Mesenchymal stem cell (in vitro differentiated cells and primary cell): ENCODE measurements at regions not wholly inside any gene's neighbourhood (a gene's known extent, or its start where the extent isn't known, plus 50 kb on each side); places are given as distances from the start of the nearest gene placed in this dataset.

Experiments
- DNase-seq: peaks from one replicate; pipeline ENCODE4 v3.0.0-alpha.2; 2013
- H2AFZ ChIP-seq: one replicate; pipeline ENCODE4 v1.6.1; 2013; ENCODE audit warnings: low read depth, mild to moderate bottlenecking, control low read depth, inconsistent platforms, low read length, moderate library complexity
- H2AK5ac ChIP-seq: 2 replicates; pipeline ENCODE4 v1.6.1; 2013; ENCODE audit warnings: low read length, moderate library complexity, mild to moderate bottlenecking, inconsistent platforms; ENCODE audit not compliant: severe bottlenecking
- H2BK120ac ChIP-seq: one replicate; pipeline ENCODE4 v1.6.1; 2013; ENCODE audit warnings: low read depth, mild to moderate bottlenecking, inconsistent platforms, low read length, moderate library complexity
- H2BK12ac ChIP-seq, 2 experiments: one replicate each; pipeline ENCODE4 v1.6.1; 2013; ENCODE audit warnings: inconsistent platforms in 2 of 2, low read length in 2 of 2, mild to moderate bottlenecking in 2 of 2, moderate library complexity in 2 of 2, control low read depth in 1 of 2
- H2BK15ac ChIP-seq: one replicate; pipeline ENCODE4 v1.6.1; 2013; ENCODE audit warnings: mild to moderate bottlenecking, low read depth, inconsistent platforms; ENCODE audit not compliant: poor library complexity, severe bottlenecking
- H2BK5ac ChIP-seq: 2 replicates; pipeline ENCODE4 v1.6.1; 2013; ENCODE audit warnings: low read depth, mild to moderate bottlenecking, low read length, control low read depth, inconsistent platforms; ENCODE audit not compliant: poor library complexity, severe bottlenecking
- H3K14ac ChIP-seq, 2 experiments: one replicate each; pipeline ENCODE4 v1.6.1; 2013; ENCODE audit warnings: inconsistent platforms in 2 of 2, low read length in 2 of 2, control low read depth in 1 of 2, mild to moderate bottlenecking in 1 of 2, moderate library complexity in 1 of 2
- H3K18ac ChIP-seq, 2 experiments: one replicate each; pipeline ENCODE4 v1.6.1; 2013; ENCODE audit warnings: inconsistent platforms in 2 of 2, low read length in 2 of 2, control low read depth in 1 of 2, low read depth in 1 of 2, mild to moderate bottlenecking in 1 of 2
- H3K23ac ChIP-seq, 2 experiments: one replicate each; pipeline ENCODE4 v1.6.1; 2013; ENCODE audit warnings: inconsistent platforms in 2 of 2, low read length in 2 of 2, mild to moderate bottlenecking in 2 of 2, moderate library complexity in 2 of 2, control low read depth in 1 of 2
- H3K27ac ChIP-seq: 2 replicates; pipeline ENCODE4 v1.5.1; 2013; ENCODE audit warnings: mild to moderate bottlenecking, moderate library complexity, low read length, control low read depth, inconsistent platforms; ENCODE audit not compliant: poor library complexity, severe bottlenecking
- H3K27me3 ChIP-seq, 2 experiments: 2 replicates each; pipeline versions ENCODE4 v1.6.1 to v1.7.0; 2013; ENCODE audit warnings: low read length in 2 of 2, mild to moderate bottlenecking in 2 of 2, moderate library complexity in 2 of 2, control low read depth in 1 of 2, inconsistent platforms in 1 of 2; ENCODE audit not compliant: control insufficient read depth in 1 of 2, insufficient read depth in 1 of 2
- H3K36me3 ChIP-seq, 2 experiments: 2 replicates each; pipeline versions ENCODE4 v1.6.1 to v1.7.0; 2013; ENCODE audit warnings: low read length in 2 of 2, control low read depth in 1 of 2, inconsistent platforms in 1 of 2, low read depth in 1 of 2, mild to moderate bottlenecking in 1 of 2; ENCODE audit not compliant: insufficient read depth in 2 of 2, control insufficient read depth in 1 of 2
- H3K4ac ChIP-seq, 2 experiments: one replicate each; pipeline ENCODE4 v1.6.1; 2013; ENCODE audit warnings: inconsistent platforms in 2 of 2, low read length in 2 of 2, mild to moderate bottlenecking in 2 of 2, moderate library complexity in 2 of 2, control low read depth in 1 of 2, low read depth in 1 of 2
- H3K4me1 ChIP-seq: 2 replicates; pipeline ENCODE4 v1.6.1; 2013; ENCODE audit warnings: low read depth, low read length, control low read depth; ENCODE audit not compliant: control insufficient read depth, insufficient read depth
- H3K4me2 ChIP-seq: 2 replicates; pipeline ENCODE4 v1.6.1; 2013; ENCODE audit warnings: low read length, mild to moderate bottlenecking, inconsistent platforms; ENCODE audit not compliant: poor library complexity, severe bottlenecking
- H3K4me3 ChIP-seq, 2 experiments: 2 replicates each; pipeline versions ENCODE4 v1.5.1 to v1.7.0; 2013; ENCODE audit warnings: low read length in 2 of 2, mild to moderate bottlenecking in 2 of 2, control low read depth in 1 of 2, low read depth in 1 of 2; ENCODE audit not compliant: insufficient read depth in 1 of 2
- H3K79me1 ChIP-seq: replicated peaks from 2 replicates; pipeline ENCODE4 v1.6.1; 2013; ENCODE audit warnings: mild to moderate bottlenecking, control low read depth, low read length, inconsistent platforms; ENCODE audit not compliant: poor library complexity, severe bottlenecking
- H3K9ac ChIP-seq: 2 replicates; pipeline ENCODE4 v1.7.0; 2013; ENCODE audit warnings: mild to moderate bottlenecking, low read length, moderate library complexity
- H3K9me3 ChIP-seq: 2 replicates; pipeline ENCODE4 v1.7.0; 2013; ENCODE audit warnings: mild to moderate bottlenecking, low read length; ENCODE audit not compliant: control insufficient read depth
- H4K8ac ChIP-seq: one replicate; pipeline ENCODE4 v1.6.1; 2013; ENCODE audit warnings: inconsistent platforms, mild to moderate bottlenecking, low read length, moderate library complexity
- H4K91ac ChIP-seq: one replicate; pipeline ENCODE4 v1.6.1; 2013; ENCODE audit warnings: mild to moderate bottlenecking, low read length, inconsistent platforms
- WGBS: methylation state at CpG from one replicate; pipeline ENCODE4 v1.1.7; 2013; ENCODE audit warnings: mixed read lengths; 5-methylcytosine and 5-hydroxymethylcytosine counted together

- Histone ChIP-seq H2BK5ac (no peak overlapping the region), H4K91ac (no peak overlapping the region), H4K8ac (no peak overlapping the region), H3K27ac (no peak overlapping the region), H3K36me3 (no peaks in the 10 kb centered on the region), H3K18ac (no peak overlapping the region), H2BK120ac (no peak overlapping the region), H3K23ac (no peak overlapping the region), H2BK15ac (no peak overlapping the region), H3K9me3 (peaks cover 33% of the 10 kb centered on the region), H3K9ac (no peak overlapping the region), H2AK5ac (no peak overlapping the region), H2AFZ (no peak overlapping the region), H3K4me3 (no peak overlapping the region), H3K14ac (no peak overlapping the region), H3K27me3 (no peaks in the 10 kb centered on the region), H2BK12ac (no peak overlapping the region), H3K4me2 (no peak overlapping the region), H3K79me1 (no peaks in the 10 kb centered on the region), H3K4me1 (no peaks in the 10 kb centered on the region), H3K4ac (no peak overlapping the region)
- DNase-seq = no peak
- WGBS = 100% methylated on average over 1 of the region's 2 CpGs
Measured at GRCh38 chr3:161999846-162000245, 503.2 kb downstream of the OTOL1 start.

- Histone ChIP-seq H4K91ac (no peak overlapping the region), H2BK15ac (no peak overlapping the region), H2AFZ (no peak overlapping the region), H3K4me2 (no peak overlapping the region), H3K27me3 (no peaks in the 10 kb centered on the region), H3K27ac (no peak overlapping the region), H3K36me3 (no peaks in the 10 kb centered on the region), H3K23ac (no peak overlapping the region), H3K4me1 (no peaks in the 10 kb centered on the region), H3K18ac (no peak overlapping the region), H3K9ac (no peak overlapping the region), H3K4ac (no peak overlapping the region), H2AK5ac (no peak overlapping the region), H2BK12ac (no peak overlapping the region), H3K79me1 (no peaks in the 10 kb centered on the region), H4K8ac (no peak overlapping the region), H2BK120ac (no peak overlapping the region), H3K9me3 (peaks cover 4% of the 10 kb centered on the region), H2BK5ac (no peak overlapping the region), H3K14ac (no peak overlapping the region), H3K4me3 (no peak overlapping the region)
- no peak for DNase-seq
- 94% methylated on average over 2 of the region's 2 CpGs for WGBS
Measured at GRCh38 chr3:162007722-162008121, 511.1 kb downstream of the OTOL1 start.

GRCh38 chr3:162012633-162013032, 516.0 kb downstream of the OTOL1 start:
- H3K4me3 ChIP-seq = no peak overlapping the region
- no peak overlapping the region for H4K91ac ChIP-seq
- 100% methylated on average over 1 of the region's 3 CpGs for WGBS
- H2AK5ac ChIP-seq = no peak overlapping the region
- H3K27ac ChIP-seq = no peak overlapping the region
- no peak overlapping the region for H2BK5ac ChIP-seq
- H4K8ac ChIP-seq = no peak overlapping the region
- DNase-seq = no peak
- no peak overlapping the region for H2AFZ ChIP-seq
- H3K9ac ChIP-seq = no peak overlapping the region
- no peaks in the 10 kb centered on the region for H3K9me3 ChIP-seq
- no peak overlapping the region for H3K4ac ChIP-seq
- no peak overlapping the region for H2BK15ac ChIP-seq
- no peak overlapping the region for H3K4me2 ChIP-seq
- H3K23ac ChIP-seq = no peak overlapping the region
- H3K36me3 ChIP-seq = no peaks in the 10 kb centered on the region
- H2BK12ac ChIP-seq = no peak overlapping the region
- no peak overlapping the region for H3K18ac ChIP-seq
- H2BK120ac ChIP-seq = no peak overlapping the region
- H3K14ac ChIP-seq = no peak overlapping the region
- no peaks in the 10 kb centered on the region for H3K79me1 ChIP-seq
- H3K27me3 ChIP-seq = no peaks in the 10 kb centered on the region
- no peaks in the 10 kb centered on the region for H3K4me1 ChIP-seq

GRCh38 chr3:162014284-162014683, 517.7 kb downstream of the OTOL1 start:
- Histone ChIP-seq H2BK12ac (no peak overlapping the region), H3K79me1 (no peaks in the 10 kb centered on the region), H3K4ac (no peak overlapping the region), H3K14ac (no peak overlapping the region), H3K23ac (no peak overlapping the region), H2BK5ac (no peak overlapping the region), H3K4me1 (no peaks in the 10 kb centered on the region), H4K91ac (no peak overlapping the region), H3K36me3 (no peaks in the 10 kb centered on the region), H3K9ac (no peak overlapping the region), H2AFZ (no peak overlapping the region), H3K27me3 (no peaks in the 10 kb centered on the region), H3K27ac (no peak overlapping the region), H2AK5ac (no peak overlapping the region), H3K9me3 (no peaks in the 10 kb centered on the region), H3K4me3 (no peak overlapping the region), H3K4me2 (no peak overlapping the region), H4K8ac (no peak overlapping the region), H2BK120ac (no peak overlapping the region), H3K18ac (no peak overlapping the region), H2BK15ac (no peak overlapping the region)
- DNase-seq = no peak
- 100% methylated on average over 4 of the region's 5 CpGs for WGBS
